ENCODE measurements at regions not wholly inside any gene's neighbourhood (a gene's known extent, or its start where the extent isn't known, plus 50 kb on each side); places are given as distances from the start of the nearest gene placed in this dataset.

- H3K56ac ChIP-seq (replicated peaks; ENCODE audit: insufficient read length, low read depth, low read length) = no peak overlapping the region
- no peak overlapping the region for H4K91ac ChIP-seq (replicated peaks; ENCODE audit: insufficient read length, low read length)
- no peak overlapping the region for H2BK15ac ChIP-seq (ENCODE audit: low read length)
- H2AK5ac ChIP-seq (ENCODE audit: low read depth, low read length) = no peak overlapping the region
- no peak overlapping the region for H3K18ac ChIP-seq (ENCODE audit: extremely low read depth, low read length)
- POLR2A ChIA-PET (ENCODE audit: partially characterized antibody) = no interaction called here
- TF ChIP-seq RFX5 (IDR thresholded peaks at IDR 0.05; ENCODE audit: borderline replicate concordance, low read depth, low read length) (no peak), CBX5 (IDR thresholded peaks at IDR 0.05; ENCODE audit: low read depth, low read length) (no peak), RNF2 (IDR thresholded peaks at IDR 0.05; ENCODE audit: borderline replicate concordance, low read depth, low read length, missing control alignments, poor library complexity, severe bottlenecking) (no peak), ASH2L (IDR thresholded peaks at IDR 0.05; ENCODE audit: low read length) (no peak), CTBP2 (IDR thresholded peaks at IDR 0.05; ENCODE audit: borderline replicate concordance, insufficient read depth, insufficient read length, low read length) (no peak), CEBPB (IDR thresholded peaks at IDR 0.05; ENCODE audit: low read depth, low read length) (no peak), KDM4A (IDR thresholded peaks at IDR 0.05; ENCODE audit: low read depth, low read length, severe bottlenecking) (no peak), FOSL1 (IDR thresholded peaks at IDR 0.05; ENCODE audit: insufficient read depth, low read depth, low read length) (no peak), SAP30 (IDR thresholded peaks at IDR 0.05; ENCODE audit: insufficient read depth, insufficient replicate concordance, low read length) (no peak)
- H2BK5ac ChIP-seq (ENCODE audit: low read depth, low read length) = no peak overlapping the region
- no peaks in the 10 kb centered on the region for H3K79me1 ChIP-seq (ENCODE audit: low read depth, low read length)
- no peak overlapping the region for H2BK12ac ChIP-seq (ENCODE audit: low read depth, low read length)
- no peak overlapping the region for H4K5ac ChIP-seq (ENCODE audit: insufficient read length, low read depth, low read length)
- H3K4me3 ChIP-seq (ENCODE audit: extremely low read depth in 1 of 4, insufficient read depth in 2 of 4, low read depth in 3 of 4, low read length in 4 of 4) = no peak overlapping the region
- H3K9ac ChIP-seq (replicated peaks in 1 of 4; ENCODE audit: extremely low read depth in 1 of 4, low read depth in 3 of 4, low read length in 3 of 4) = no peak overlapping the region
- no peaks in the 10 kb centered on the region for H3K23me2 ChIP-seq (ENCODE audit: low read depth, low read length)
- H3K4me1 ChIP-seq (replicated peaks in 1 of 4; ENCODE audit: control insufficient read depth in 3 of 4, insufficient read depth in 4 of 4, low read length in 3 of 4) = no peaks in the 10 kb centered on the region
- H2AFZ ChIP-seq (ENCODE audit: low read length) = no peak overlapping the region
- no peak overlapping the region for H3K4me2 ChIP-seq (ENCODE audit: insufficient read depth in 1 of 2, low read depth in 2 of 2, low read length in 2 of 2)
- no peak for DNase-seq (ENCODE audit: low read depth in 1 of 2, low spot score in 2 of 2)
- no peak overlapping the region for H3K4ac ChIP-seq (replicated peaks; ENCODE audit: insufficient read length, low read depth, low read length)
- H3K36me3 ChIP-seq (ENCODE audit: control insufficient read depth in 2 of 4, insufficient read depth in 4 of 4, low read length in 3 of 4) = no peaks in the 10 kb centered on the region
- CTCF ChIA-PET (ENCODE audit: partially characterized antibody) = interaction anchor here (0.6 kb wide), 1 partner anchor 553 kb away, joined by 3 read pairs; no protein-coding TSS in a partner anchor
- H4K20me1 ChIP-seq (replicated peaks in 1 of 2; ENCODE audit: control insufficient read depth in 1 of 2, insufficient read depth in 2 of 2, low read length in 2 of 2) = no peaks in the 10 kb centered on the region
- no peak overlapping the region for H3K23ac ChIP-seq (ENCODE audit: insufficient read length)
- no peaks in the 10 kb centered on the region for H3K27me3 ChIP-seq (replicated peaks in 1 of 4; ENCODE audit: control insufficient read depth in 3 of 4, extremely low read depth in 1 of 4, insufficient read depth in 3 of 4, low read length in 3 of 4)
- H2BK20ac ChIP-seq (ENCODE audit: low read length) = no peak overlapping the region
- H3K27ac ChIP-seq (ENCODE audit: low read depth, low read length) = no peak overlapping the region
- H2BK120ac ChIP-seq (replicated peaks; ENCODE audit: low read depth, low read length) = no peak overlapping the region
- no peak overlapping the region for H4K8ac ChIP-seq (ENCODE audit: extremely low read depth, insufficient read depth, low read length)
- H3K79me2 ChIP-seq (ENCODE audit: control insufficient read depth in 1 of 2, insufficient read depth in 2 of 2, low read length in 2 of 2) = no peaks in the 10 kb centered on the region
- no peak for FAIRE-seq
- H3K14ac ChIP-seq (ENCODE audit: insufficient read length) = no peak overlapping the region
- H3K9me3 ChIP-seq (ENCODE audit: insufficient read depth in 2 of 2, low read depth in 1 of 2, low read length in 1 of 2) = no peaks in the 10 kb centered on the region
Measured at GRCh38 chrX:43269201-43269600, 386.9 kb upstream of the MAOA start.
